Activated gamma-delta T cell (primary cell): ENCODE measurements at regions not wholly inside any gene's neighbourhood (a gene's known extent, or its start where the extent isn't known, plus 50 kb on each side); places are given as distances from the start of the nearest gene placed in this dataset.

Experiments used
- DNase-seq: peaks from one replicate; lab custom pipeline; 2025; lab: John Stamatoyannopoulos, UW

GRCh38 chr6:43903739-43904290, 133.8 kb downstream of the VEGFA start:
- no peak for DNase-seq

GRCh38 chr6:43901733-43902230, 131.8 kb downstream of the VEGFA start:
- DNase-seq, result no peak

GRCh38 chr6:43900916-43901732, 131.1 kb downstream of the VEGFA start:
- no peak for DNase-seq

- no peak for DNase-seq
These were observed 130.5 kb downstream of the VEGFA start for GRCh38 chr6:43900560-43900915.

GRCh38 chr6:43899830-43900229, 129.8 kb downstream of the VEGFA start:
- no peak for DNase-seq

GRCh38 chr6:43898358-43899131, 128.5 kb downstream of the VEGFA start:
- no peak for DNase-seq

GRCh38 chr6:43897571-43898302, 127.7 kb downstream of the VEGFA start:
- DNase-seq, result no peak

- DNase-seq, result no peak
These were observed 126.6 kb downstream of the VEGFA start for GRCh38 chr6:43896329-43897255.

GRCh38 chr6:43895656-43896328, 125.8 kb downstream of the VEGFA start:
- no peak for DNase-seq

- DNase-seq, result no peak
These were observed 123.1 kb downstream of the VEGFA start for GRCh38 chr6:43893073-43893472.

GRCh38 chr6:43891072-43891870, 121.3 kb downstream of the VEGFA start:
- DNase-seq, result no peak

GRCh38 chr6:43890197-43891062, 120.4 kb downstream of the VEGFA start:
- DNase-seq, result no peak

GRCh38 chr6:43887906-43888683, 118.1 kb downstream of the VEGFA start:
- no peak for DNase-seq

- DNase-seq, result no peak
These were observed 117.4 kb downstream of the VEGFA start for GRCh38 chr6:43887340-43887858.

- no peak for DNase-seq
These were observed 116.8 kb downstream of the VEGFA start for GRCh38 chr6:43886717-43887339.

- no peak for DNase-seq
These were observed 116.1 kb downstream of the VEGFA start for GRCh38 chr6:43886067-43886461.
